HG02571 (cell line): ENCODE measurements at regions not wholly inside any gene's neighbourhood (a gene's known extent, or its start where the extent isn't known, plus 50 kb on each side); places are given as distances from the start of the nearest gene placed in this dataset.

Experiments
- ATAC-seq: cut with Tn5 transposase; IDR thresholded peaks from one replicate; pipeline ENCODE4 v1.9.1; 2021; ENCODE audit warnings: mild to moderate bottlenecking, moderate library complexity; ENCODE audit not compliant: unreplicated experiment

- ATAC-seq, result peak; percentile 63
Measured at GRCh38 chr2:118169359-118170005, 81.2 kb downstream of the INSIG2 start.

GRCh38 chr2:118168615-118169014 is 80.3 kb downstream of the INSIG2 start:
- ATAC-seq, result no peak

DNA sequence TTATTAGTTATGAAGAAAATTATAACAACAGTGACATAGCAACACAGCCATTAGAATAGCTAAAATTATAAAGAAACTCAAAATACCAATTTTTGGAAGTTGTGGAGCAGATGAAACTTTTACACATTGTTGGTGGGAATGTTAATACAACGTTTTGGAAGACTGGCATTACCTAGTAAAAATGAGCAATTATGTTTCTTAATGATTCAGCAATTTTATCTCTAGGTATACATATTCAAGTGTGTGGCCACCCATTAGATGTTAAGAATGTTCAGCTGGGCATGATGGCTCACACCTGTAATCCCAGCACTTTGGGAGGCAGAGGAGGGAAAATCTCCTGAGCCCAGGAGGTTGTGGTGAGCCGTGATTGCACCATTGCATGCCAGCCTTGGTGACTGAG is 78.8 kb downstream of the INSIG2 start:
- no peak for ATAC-seq

DNA sequence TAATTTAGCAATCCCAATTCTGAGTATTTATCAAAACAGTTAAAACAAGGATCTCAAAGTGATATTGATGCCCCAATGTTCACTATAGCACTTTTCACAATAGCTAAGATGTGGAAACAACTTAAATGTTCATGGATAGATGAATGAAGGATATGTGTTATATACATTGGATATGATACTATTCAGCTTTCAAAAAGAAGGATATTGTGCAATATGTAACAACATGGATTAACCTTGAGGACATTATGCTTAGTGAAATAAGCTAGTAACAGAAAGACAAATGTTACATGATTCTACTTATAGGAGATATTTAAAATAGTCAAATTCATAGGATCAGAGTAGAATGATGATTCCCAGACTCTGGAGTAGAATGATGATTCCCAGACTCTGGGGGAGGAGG is 78.0 kb downstream of the INSIG2 start:
- ATAC-seq, result no peak

DNA sequence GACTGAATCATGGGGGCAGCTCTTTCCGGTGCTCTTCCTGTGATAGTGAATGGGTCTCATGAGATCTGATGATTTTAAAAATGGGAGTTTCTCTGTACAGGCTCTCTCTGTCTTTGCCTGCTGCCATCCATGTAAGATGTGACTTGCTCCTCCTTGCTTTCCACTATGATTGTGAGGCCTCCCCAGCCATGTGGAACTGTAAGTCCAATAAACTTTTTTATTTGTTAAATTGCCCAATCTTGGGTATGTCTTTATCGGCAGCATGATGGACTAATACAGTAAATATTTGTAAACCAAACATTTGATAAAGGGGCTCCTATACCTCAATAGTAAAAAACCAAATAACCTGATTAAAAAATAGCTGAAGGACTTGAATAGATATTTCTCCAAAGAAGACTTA is 77.3 kb downstream of the INSIG2 start:
- ATAC-seq, result no peak
